ENCODE measurements at regions not wholly inside any gene's neighbourhood (a gene's known extent, or its start where the extent isn't known, plus 50 kb on each side); places are given as distances from the start of the nearest gene placed in this dataset.

GRCh38 chr1:198031086-198031485, 113.9 kb downstream of the LHX9 start:
- DNase-seq (ENCODE audit: low read depth in 3 of 3, low spot score in 2 of 3) = no peak

GRCh38 chr1:198032668-198033067, 115.5 kb downstream of the LHX9 start:
- DNase-seq (ENCODE audit: low read depth in 3 of 3, low spot score in 2 of 3) = no peak

GRCh38 chr1:198040880-198041279, 115.9 kb upstream of the NEK7 start:
- DNase-seq (ENCODE audit: low read depth in 3 of 3, low spot score in 2 of 3) = no peak

- DNase-seq (ENCODE audit: low read depth in 3 of 3, low spot score in 2 of 3) = no peak
Observed at GRCh38 chr1:198042168-198042567, 114.6 kb upstream of the NEK7 start.

GRCh38 chr1:198047913-198048312, 108.9 kb upstream of the NEK7 start:
- no peak for DNase-seq (ENCODE audit: low read depth in 3 of 3, low spot score in 2 of 3)

GRCh38 chr1:198054510-198054909, 102.3 kb upstream of the NEK7 start:
- no peak for DNase-seq (ENCODE audit: low read depth in 3 of 3, low spot score in 2 of 3)

- DNase-seq (ENCODE audit: low read depth in 3 of 3, low spot score in 2 of 3) = no peak
Observed at GRCh38 chr1:198056255-198056654, 100.5 kb upstream of the NEK7 start.

- no peak for DNase-seq (ENCODE audit: low read depth in 3 of 3, low spot score in 2 of 3)
Observed at GRCh38 chr1:198064181-198064580, 92.6 kb upstream of the NEK7 start.

GRCh38 chr1:198068285-198068684, 88.5 kb upstream of the NEK7 start:
- no peak for DNase-seq (ENCODE audit: low read depth in 3 of 3, low spot score in 2 of 3)

GRCh38 chr1:198072177-198072576, 84.6 kb upstream of the NEK7 start:
- DNase-seq (ENCODE audit: low read depth in 3 of 3, low spot score in 2 of 3) = no peak

- no peak for DNase-seq (ENCODE audit: low read depth in 3 of 3, low spot score in 2 of 3)
Observed at GRCh38 chr1:198075296-198075695, 81.5 kb upstream of the NEK7 start.

GRCh38 chr1:198079432-198079951, 77.3 kb upstream of the NEK7 start:
- DNase-seq (ENCODE audit: low read depth in 3 of 3, low spot score in 2 of 3) = no peak

GRCh38 chr1:198082576-198082975, 74.2 kb upstream of the NEK7 start:
- no peak for DNase-seq (ENCODE audit: low read depth in 3 of 3, low spot score in 2 of 3)

- DNase-seq (ENCODE audit: low read depth in 3 of 3, low spot score in 2 of 3) = no peak
Observed at GRCh38 chr1:198083549-198083948, 73.2 kb upstream of the NEK7 start.

GRCh38 chr1:198084241-198084908, 72.4 kb upstream of the NEK7 start:
- no peak for DNase-seq (ENCODE audit: low read depth in 3 of 3, low spot score in 2 of 3)

GRCh38 chr1:198086051-198086745, 70.6 kb upstream of the NEK7 start:
- no peak for DNase-seq (ENCODE audit: low read depth in 3 of 3, low spot score in 2 of 3)

GRCh38 chr1:198087831-198088230, 69.0 kb upstream of the NEK7 start:
- no peak for DNase-seq (ENCODE audit: low read depth in 3 of 3, low spot score in 2 of 3)

- no peak for DNase-seq (ENCODE audit: low read depth in 3 of 3, low spot score in 2 of 3)
Observed at GRCh38 chr1:198088360-198089071, 68.3 kb upstream of the NEK7 start.

- DNase-seq (ENCODE audit: low read depth in 3 of 3, low spot score in 2 of 3) = no peak
Observed at GRCh38 chr1:198096390-198096789, 60.4 kb upstream of the NEK7 start.

GRCh38 chr1:198099755-198100154, 57.0 kb upstream of the NEK7 start:
- DNase-seq (ENCODE audit: low read depth in 3 of 3, low spot score in 2 of 3) = no peak

GRCh38 chr1:198101716-198102453, 54.9 kb upstream of the NEK7 start:
- DNase-seq (ENCODE audit: low read depth in 3 of 3, low spot score in 2 of 3) = no peak

All from right renal cortex interstitium (tissue), 3 donors.